Kidney (tissue), 13 donors: ENCODE measurements at regions not wholly inside any gene's neighbourhood (a gene's known extent, or its start where the extent isn't known, plus 50 kb on each side); places are given as distances from the start of the nearest gene placed in this dataset.

Source experiments
- DNase-seq, 5 donors: peaks; one replicate each; pipeline ENCODE4 v3.0.0-alpha.2; 2013 to 2020
- FAIRE-seq: peaks from 2 replicates; lab custom pipeline; 2012; peaks lifted over from hg19 to GRCh38; lab: Jason Lieb, UNC
- H3K27ac ChIP-seq, 2 donors: one replicate each; pipeline ENCODE4 v1.7.0; 2013; ENCODE audit warnings: low read depth in 2 of 2, low read length in 2 of 2, inconsistent platforms in 1 of 2
- H3K27me3 ChIP-seq: one replicate; pipeline ENCODE4 v1.7.1; 2013; ENCODE audit warnings: low read length, inconsistent platforms; ENCODE audit not compliant: control insufficient read depth, insufficient read depth
- H3K36me3 ChIP-seq, 3 donors: one replicate each; pipeline versions ENCODE4 v1.7.0 to v1.7.1; 2013; ENCODE audit warnings: low read length in 3 of 3, control low read depth in 1 of 3, inconsistent platforms in 1 of 3; ENCODE audit not compliant: insufficient read depth in 3 of 3, control insufficient read depth in 2 of 3
- H3K4me1 ChIP-seq, 3 donors: one replicate each; pipeline versions ENCODE4 v1.7.0 to v1.7.1; 2013; ENCODE audit warnings: low read length in 3 of 3, inconsistent platforms in 1 of 3, low read depth in 1 of 3; ENCODE audit not compliant: control insufficient read depth in 2 of 3, insufficient read depth in 2 of 3
- H3K4me3 ChIP-seq, 3 donors: one replicate each; pipeline versions ENCODE4 v1.7.0 to v1.8.1; 2013; ENCODE audit warnings: low read length in 3 of 3, control low read depth in 1 of 3, inconsistent platforms in 1 of 3
- H3K9ac ChIP-seq, 3 donors: one replicate each; pipeline versions ENCODE4 v1.7.0 to v1.7.1; 2013; ENCODE audit warnings: low read length in 3 of 3, control low read depth in 1 of 3, inconsistent platforms in 1 of 3
- H3K9me3 ChIP-seq, 3 donors: one replicate each; pipeline versions ENCODE4 v1.7.0 to v1.7.1; 2013; ENCODE audit warnings: low read length in 3 of 3, control low read depth in 1 of 3, inconsistent platforms in 1 of 3; ENCODE audit not compliant: control insufficient read depth in 2 of 3, insufficient read depth in 1 of 3
- CTCF ChIP-seq: IDR thresholded peaks from 3 replicates; pipeline ENCODE4 v1.5.1; 2012; ENCODE audit warnings: mild to moderate bottlenecking, moderate library complexity, borderline replicate concordance; ENCODE audit not compliant: insufficient read depth; ENCODE audit errors: extremely low read depth
- intact Hi-C: fragments of 100-400 bp; cut with DNase I; formaldehyde crosslinking; loops from one replicate; pipeline ENCODE4 v1.11.1; 2022
- donor health status: control.
- donor health status: control.
- donor health status: control.
- donor health status: control.
- donor health status: control.
- donor health status: DM: yes; HTN: yes; CAD: no.
- donor health status: Normal renal cell carcinoma (clear cell type).

GRCh38 chr7:40946549-40946948 lies 756.3 kb downstream of the INHBA start:
- Histone ChIP-seq H3K27me3 (no peaks in the 10 kb centered on the region), H3K9me3 (peaks cover 0 to 25% (median 3%) of the 10 kb centered on the region in 3 donors), H3K4me1 (no peaks in the 10 kb centered on the region), H3K9ac (no peak overlapping the region), H3K36me3 (no peaks in the 10 kb centered on the region), H3K27ac (no peak overlapping the region), H3K4me3 (no peak overlapping the region)
- DNase-seq (no peak), FAIRE-seq (no peak)
- no peak for TF ChIP-seq CTCF
- intact Hi-C loops: no loop called here

- no peak for DNase-seq
- peaks cover 0 to 25% (median 3%) of the 10 kb centered on the region in 3 donors for H3K9me3 ChIP-seq
- no peaks in the 10 kb centered on the region for H3K4me1 ChIP-seq
- intact Hi-C loops: no loop called here
- no peak overlapping the region for H3K9ac ChIP-seq
- no peak overlapping the region for H3K27ac ChIP-seq
- no peaks in the 10 kb centered on the region for H3K27me3 ChIP-seq
- FAIRE-seq: no peak
- H3K4me3 ChIP-seq: no peak overlapping the region
- H3K36me3 ChIP-seq: no peaks in the 10 kb centered on the region
- TF ChIP-seq CTCF: no peak
These were observed 757.1 kb downstream of the INHBA start for GRCh38 chr7:40945788-40946187.

- FAIRE-seq (no peak), DNase-seq (no peak)
- intact Hi-C loops: no loop called here
- no peak for TF ChIP-seq CTCF
- H3K9ac ChIP-seq: no peak overlapping the region
- peaks cover 0 to 25% (median 3%) of the 10 kb centered on the region in 3 donors for H3K9me3 ChIP-seq
- H3K27me3 ChIP-seq: no peaks in the 10 kb centered on the region
- H3K36me3 ChIP-seq: no peaks in the 10 kb centered on the region
- H3K27ac ChIP-seq: no peak overlapping the region
- no peak overlapping the region for H3K4me3 ChIP-seq
- H3K4me1 ChIP-seq: no peaks in the 10 kb centered on the region
These were observed 757.8 kb downstream of the INHBA start for GRCh38 chr7:40944981-40945585.

GRCh38 chr7:40937879-40938278 lies 765.0 kb downstream of the INHBA start:
- no peaks in the 10 kb centered on the region for H3K36me3 ChIP-seq
- no peaks in the 10 kb centered on the region for H3K9me3 ChIP-seq
- DNase-seq (no peak), FAIRE-seq (no peak)
- TF ChIP-seq CTCF: no peak
- no peaks in the 10 kb centered on the region for H3K27me3 ChIP-seq
- H3K4me1 ChIP-seq: no peaks in the 10 kb centered on the region
- H3K27ac ChIP-seq: no peak overlapping the region
- H3K9ac ChIP-seq: no peak overlapping the region
- intact Hi-C loops: no loop called here
- no peak overlapping the region for H3K4me3 ChIP-seq
